GM23338 (cell line): ENCODE measurements at regions not wholly inside any gene's neighbourhood (a gene's known extent, or its start where the extent isn't known, plus 50 kb on each side); places are given as distances from the start of the nearest gene placed in this dataset.

Experiments used
- CTCF ChIP-seq, 2 experiments: fragments of 200-600 bp in 1 of 2; sonication (generic) in 1 of 2; conservative IDR thresholded peaks; 2 replicates each; pipeline versions ENCODE4 v1.5.1 to v1.6.1; 2016 to 2017; ENCODE audit warnings: antibody characterized with exemption in 2 of 2, low read depth in 2 of 2, mild to moderate bottlenecking in 2 of 2, moderate library complexity in 1 of 2
- ETS1 ChIP-seq: IDR thresholded peaks from 2 replicates; pipeline ENCODE4 v1.6.1; 2016; ENCODE audit warnings: antibody characterized with exemption
- EZH2 ChIP-seq: fragments of 200-600 bp; sonication (generic); IDR thresholded peaks from one replicate; pipeline ENCODE4 v1.8.0; 2017; ENCODE audit warnings: antibody characterized with exemption, mild to moderate bottlenecking, low read depth; ENCODE audit not compliant: unreplicated experiment
- REST ChIP-seq: IDR thresholded peaks from one replicate; pipeline ENCODE4 v1.6.1; 2018; ENCODE audit warnings: antibody characterized with exemption; ENCODE audit not compliant: unreplicated experiment

- TF ChIP-seq CTCF (conservative IDR thresholded peaks at IDR 0.05; ENCODE audit: low read depth in 2 of 2) (no peak), EZH2 (no peak), ETS1 (no peak), REST (no peak)
Measured at GRCh38 chr19:28669804-28670203, 543.1 kb downstream of the UQCRFS1 start.
